GM23338 (cell line): ENCODE measurements at regions not wholly inside any gene's neighbourhood (a gene's known extent, or its start where the extent isn't known, plus 50 kb on each side); places are given as distances from the start of the nearest gene placed in this dataset.

Experiments used
- ATAC-seq: fragments of 200-7000 bp; cut with Tn5 transposase; 3 replicates; pipeline ENCODE4 v1.9.1; 2020
- DNase-seq: peaks from one replicate; pipeline ENCODE4 v3.0.0-alpha.2; 2015; ENCODE audit warnings: low spot score
- H2AFZ ChIP-seq: fragments of 200-600 bp; sonication (generic); 2 replicates; pipeline ENCODE4 v1.8.0; 2016; ENCODE audit warnings: antibody characterized with exemption, mild to moderate bottlenecking, moderate library complexity
- H3F3A ChIP-seq: fragments of 200-600 bp; sonication (generic); replicated peaks from 2 replicates; pipeline ENCODE4 v1.8.0; 2017; ENCODE audit warnings: antibody characterized with exemption, mixed run types, low read depth
- H3K27ac ChIP-seq: fragments of 200-600 bp; sonication (generic); 2 replicates; pipeline ENCODE4 v1.6.1; 2016; ENCODE audit warnings: low read depth
- H3K27me3 ChIP-seq: fragments of 200-600 bp; sonication (generic); 2 replicates; pipeline ENCODE4 v1.8.0; 2016; ENCODE audit warnings: mild to moderate bottlenecking, mixed run types, moderate library complexity; ENCODE audit not compliant: insufficient read depth
- H3K36me3 ChIP-seq: fragments of 200-600 bp; sonication (generic); 2 replicates; pipeline ENCODE4 v1.8.0; 2016; ENCODE audit warnings: mild to moderate bottlenecking; ENCODE audit not compliant: insufficient read depth
- H3K4me1 ChIP-seq: fragments of 200-600 bp; sonication (generic); 2 replicates; pipeline ENCODE4 v1.8.0; 2016; ENCODE audit warnings: mild to moderate bottlenecking, moderate library complexity; ENCODE audit not compliant: insufficient read depth
- H3K4me2 ChIP-seq: fragments of 200-600 bp; sonication (generic); 2 replicates; pipeline ENCODE4 v1.7.1; 2017; ENCODE audit warnings: mixed run types
- H3K4me3 ChIP-seq: fragments of 200-600 bp; sonication (generic); 2 replicates; pipeline ENCODE4 v1.6.1; 2016; ENCODE audit warnings: mixed run types
- H3K79me2 ChIP-seq: fragments of 200-600 bp; sonication (generic); replicated peaks from 2 replicates; pipeline ENCODE4 v1.8.0; 2017; ENCODE audit warnings: mild to moderate bottlenecking; ENCODE audit not compliant: insufficient read depth
- H3K9me2 ChIP-seq: fragments of 200-600 bp; sonication (generic); 2 replicates; pipeline ENCODE4 v1.8.0; 2017; ENCODE audit not compliant: insufficient read depth
- H4K20me1 ChIP-seq: fragments of 200-600 bp; sonication (generic); replicated peaks from 2 replicates; pipeline ENCODE4 v1.8.0; 2017; ENCODE audit warnings: mild to moderate bottlenecking; ENCODE audit not compliant: insufficient read depth
- H3K27ac Mint-ChIP-seq: 2 replicates; pipeline ENCODE4 v1.8.0; 2020; ENCODE audit warnings: inconsistent platforms, mild to moderate bottlenecking, moderate library complexity, mixed read lengths
- H3K27me3 Mint-ChIP-seq: 3 replicates; pipeline ENCODE4 v1.8.0; 2022; ENCODE audit warnings: low read depth, mild to moderate bottlenecking, moderate library complexity, mixed read lengths, inconsistent platforms; ENCODE audit not compliant: insufficient read depth, poor library complexity
- H3K36me3 Mint-ChIP-seq: 3 replicates; pipeline ENCODE4 v1.8.0; 2021; ENCODE audit warnings: low read depth, mild to moderate bottlenecking, inconsistent platforms, moderate library complexity, mixed read lengths
- H3K4me1 Mint-ChIP-seq: 3 replicates; pipeline ENCODE4 v1.8.0; 2020; ENCODE audit warnings: mild to moderate bottlenecking, inconsistent platforms, mixed read lengths
- H3K4me3 Mint-ChIP-seq: 3 replicates; pipeline ENCODE4 v1.8.0; 2021; ENCODE audit warnings: moderate library complexity, mild to moderate bottlenecking, inconsistent platforms, mixed read lengths
- H3K9me3 Mint-ChIP-seq: 3 replicates; pipeline ENCODE4 v1.8.0; 2020; ENCODE audit warnings: moderate library complexity, mild to moderate bottlenecking, inconsistent platforms, mixed read lengths
- CREB1 ChIP-seq: fragments of 250-450 bp; sonication (Bioruptor Pico); IDR thresholded peaks from 2 replicates; pipeline ENCODE4 v1.5.0; 2020; ENCODE audit warnings: low read depth, mild to moderate bottlenecking, moderate library complexity
- EZH2 ChIP-seq: fragments of 200-600 bp; sonication (generic); IDR thresholded peaks from one replicate; pipeline ENCODE4 v1.8.0; 2017; ENCODE audit warnings: antibody characterized with exemption, mild to moderate bottlenecking, low read depth; ENCODE audit not compliant: unreplicated experiment
- EZH2phosphoT487 ChIP-seq: fragments of 200-600 bp; sonication (generic); IDR thresholded peaks from one replicate; pipeline ENCODE4 v1.8.1; 2018; ENCODE audit warnings: antibody characterized with exemption; ENCODE audit not compliant: unreplicated experiment
- JUNB ChIP-seq: IDR thresholded peaks from one replicate; pipeline ENCODE4 v1.6.1; 2016; ENCODE audit warnings: antibody characterized with exemption; ENCODE audit not compliant: unreplicated experiment
- NANOG ChIP-seq: IDR thresholded peaks from 2 replicates; pipeline ENCODE4 v1.6.1; 2016; ENCODE audit warnings: antibody characterized with exemption, borderline replicate concordance
- POLR2AphosphoS5 ChIP-seq: IDR thresholded peaks from 2 replicates; pipeline ENCODE4 v1.6.1; 2016; ENCODE audit warnings: antibody characterized with exemption, low read depth
- STAT1 ChIP-seq: IDR thresholded peaks from one replicate; pipeline ENCODE4 v1.6.1; 2016; ENCODE audit warnings: antibody characterized with exemption; ENCODE audit not compliant: unreplicated experiment
- ZNF114 ChIP-seq: fragments of 250-450 bp; sonication (Bioruptor Pico); IDR thresholded peaks from 2 replicates; pipeline ENCODE4 v1.5.0; 2020; ENCODE audit warnings: mild to moderate bottlenecking, moderate library complexity
- ZNF331 ChIP-seq: fragments of 250-450 bp; sonication (Bioruptor Pico); IDR thresholded peaks from 2 replicates; pipeline ENCODE4 v1.5.0; 2020; ENCODE audit warnings: low read depth, mild to moderate bottlenecking, moderate library complexity
- TF ChIP-seq, protein P1 (sequence below), 2 experiments: fragments of 200-600 bp in 1 of 2; sonication (generic) in 1 of 2; conservative IDR thresholded peaks; 2 replicates each; pipeline versions ENCODE4 v1.5.1 to v1.6.1; 2016 to 2017; ENCODE audit warnings: antibody characterized with exemption in 2 of 2, low read depth in 2 of 2, mild to moderate bottlenecking in 2 of 2, moderate library complexity in 1 of 2
- TF ChIP-seq, protein P2 (sequence below): IDR thresholded peaks from 2 replicates; pipeline ENCODE4 v1.6.1; 2016; ENCODE audit warnings: antibody characterized with exemption
- TF ChIP-seq, protein P3 (sequence below): fragments of 250-450 bp; sonication (Bioruptor Pico); IDR thresholded peaks from 2 replicates; pipeline ENCODE4 v1.5.0; 2020; ENCODE audit warnings: mild to moderate bottlenecking, moderate library complexity
- TF ChIP-seq, protein P4 (sequence below): IDR thresholded peaks from one replicate; pipeline ENCODE4 v1.6.1; 2018; ENCODE audit warnings: antibody characterized with exemption; ENCODE audit not compliant: unreplicated experiment

DNA sequence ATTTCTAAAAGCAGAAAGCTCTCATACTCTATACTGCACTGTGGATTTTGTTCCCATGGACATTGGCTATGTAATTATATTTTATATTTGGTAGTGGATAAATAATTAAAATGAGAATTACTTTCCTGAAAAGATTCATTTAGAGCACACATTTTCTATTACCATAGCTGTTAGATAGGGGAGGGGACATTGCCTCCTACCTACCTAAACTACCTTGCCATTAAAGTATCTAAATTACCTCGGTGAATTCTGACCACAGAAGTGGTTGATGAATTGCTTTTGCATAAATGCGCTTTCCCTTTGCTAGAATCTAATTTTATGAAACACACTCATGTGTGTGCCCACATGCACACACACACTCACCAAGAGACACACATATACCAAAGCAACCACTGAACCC lies 329.1 kb downstream of the MTX2 start:
- Mint-ChIP-seq H3K9me3 (no peaks in the 10 kb centered on the region), H3K4me3 (no peak overlapping the region), H3K27ac (no peak overlapping the region), H3K4me1 (peaks cover 13% of the 10 kb centered on the region), H3K36me3 (no peaks in the 10 kb centered on the region), H3K27me3 (peaks cover 1% of the 10 kb centered on the region)
- DNase-seq: no peak
- H3K4me3 ChIP-seq: no peak overlapping the region
- peaks cover 25% of the 10 kb centered on the region for H3K4me1 ChIP-seq
- H3F3A ChIP-seq: no peaks in the 10 kb centered on the region
- TF ChIP-seq, protein P1, sequence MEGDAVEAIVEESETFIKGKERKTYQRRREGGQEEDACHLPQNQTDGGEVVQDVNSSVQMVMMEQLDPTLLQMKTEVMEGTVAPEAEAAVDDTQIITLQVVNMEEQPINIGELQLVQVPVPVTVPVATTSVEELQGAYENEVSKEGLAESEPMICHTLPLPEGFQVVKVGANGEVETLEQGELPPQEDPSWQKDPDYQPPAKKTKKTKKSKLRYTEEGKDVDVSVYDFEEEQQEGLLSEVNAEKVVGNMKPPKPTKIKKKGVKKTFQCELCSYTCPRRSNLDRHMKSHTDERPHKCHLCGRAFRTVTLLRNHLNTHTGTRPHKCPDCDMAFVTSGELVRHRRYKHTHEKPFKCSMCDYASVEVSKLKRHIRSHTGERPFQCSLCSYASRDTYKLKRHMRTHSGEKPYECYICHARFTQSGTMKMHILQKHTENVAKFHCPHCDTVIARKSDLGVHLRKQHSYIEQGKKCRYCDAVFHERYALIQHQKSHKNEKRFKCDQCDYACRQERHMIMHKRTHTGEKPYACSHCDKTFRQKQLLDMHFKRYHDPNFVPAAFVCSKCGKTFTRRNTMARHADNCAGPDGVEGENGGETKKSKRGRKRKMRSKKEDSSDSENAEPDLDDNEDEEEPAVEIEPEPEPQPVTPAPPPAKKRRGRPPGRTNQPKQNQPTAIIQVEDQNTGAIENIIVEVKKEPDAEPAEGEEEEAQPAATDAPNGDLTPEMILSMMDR (conservative IDR thresholded peaks at IDR 0.05; ENCODE audit: low read depth in 2 of 2): no peak
- TF ChIP-seq, protein P2, sequence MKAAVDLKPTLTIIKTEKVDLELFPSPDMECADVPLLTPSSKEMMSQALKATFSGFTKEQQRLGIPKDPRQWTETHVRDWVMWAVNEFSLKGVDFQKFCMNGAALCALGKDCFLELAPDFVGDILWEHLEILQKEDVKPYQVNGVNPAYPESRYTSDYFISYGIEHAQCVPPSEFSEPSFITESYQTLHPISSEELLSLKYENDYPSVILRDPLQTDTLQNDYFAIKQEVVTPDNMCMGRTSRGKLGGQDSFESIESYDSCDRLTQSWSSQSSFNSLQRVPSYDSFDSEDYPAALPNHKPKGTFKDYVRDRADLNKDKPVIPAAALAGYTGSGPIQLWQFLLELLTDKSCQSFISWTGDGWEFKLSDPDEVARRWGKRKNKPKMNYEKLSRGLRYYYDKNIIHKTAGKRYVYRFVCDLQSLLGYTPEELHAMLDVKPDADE: no peak
- TF ChIP-seq NANOG: no peak
- TF ChIP-seq CREB1 (CRISPR knock-in tag): no peak
- TF ChIP-seq ZNF331 (CRISPR knock-in tag): no peak
- no peak for TF ChIP-seq STAT1
- TF ChIP-seq, protein P3, sequence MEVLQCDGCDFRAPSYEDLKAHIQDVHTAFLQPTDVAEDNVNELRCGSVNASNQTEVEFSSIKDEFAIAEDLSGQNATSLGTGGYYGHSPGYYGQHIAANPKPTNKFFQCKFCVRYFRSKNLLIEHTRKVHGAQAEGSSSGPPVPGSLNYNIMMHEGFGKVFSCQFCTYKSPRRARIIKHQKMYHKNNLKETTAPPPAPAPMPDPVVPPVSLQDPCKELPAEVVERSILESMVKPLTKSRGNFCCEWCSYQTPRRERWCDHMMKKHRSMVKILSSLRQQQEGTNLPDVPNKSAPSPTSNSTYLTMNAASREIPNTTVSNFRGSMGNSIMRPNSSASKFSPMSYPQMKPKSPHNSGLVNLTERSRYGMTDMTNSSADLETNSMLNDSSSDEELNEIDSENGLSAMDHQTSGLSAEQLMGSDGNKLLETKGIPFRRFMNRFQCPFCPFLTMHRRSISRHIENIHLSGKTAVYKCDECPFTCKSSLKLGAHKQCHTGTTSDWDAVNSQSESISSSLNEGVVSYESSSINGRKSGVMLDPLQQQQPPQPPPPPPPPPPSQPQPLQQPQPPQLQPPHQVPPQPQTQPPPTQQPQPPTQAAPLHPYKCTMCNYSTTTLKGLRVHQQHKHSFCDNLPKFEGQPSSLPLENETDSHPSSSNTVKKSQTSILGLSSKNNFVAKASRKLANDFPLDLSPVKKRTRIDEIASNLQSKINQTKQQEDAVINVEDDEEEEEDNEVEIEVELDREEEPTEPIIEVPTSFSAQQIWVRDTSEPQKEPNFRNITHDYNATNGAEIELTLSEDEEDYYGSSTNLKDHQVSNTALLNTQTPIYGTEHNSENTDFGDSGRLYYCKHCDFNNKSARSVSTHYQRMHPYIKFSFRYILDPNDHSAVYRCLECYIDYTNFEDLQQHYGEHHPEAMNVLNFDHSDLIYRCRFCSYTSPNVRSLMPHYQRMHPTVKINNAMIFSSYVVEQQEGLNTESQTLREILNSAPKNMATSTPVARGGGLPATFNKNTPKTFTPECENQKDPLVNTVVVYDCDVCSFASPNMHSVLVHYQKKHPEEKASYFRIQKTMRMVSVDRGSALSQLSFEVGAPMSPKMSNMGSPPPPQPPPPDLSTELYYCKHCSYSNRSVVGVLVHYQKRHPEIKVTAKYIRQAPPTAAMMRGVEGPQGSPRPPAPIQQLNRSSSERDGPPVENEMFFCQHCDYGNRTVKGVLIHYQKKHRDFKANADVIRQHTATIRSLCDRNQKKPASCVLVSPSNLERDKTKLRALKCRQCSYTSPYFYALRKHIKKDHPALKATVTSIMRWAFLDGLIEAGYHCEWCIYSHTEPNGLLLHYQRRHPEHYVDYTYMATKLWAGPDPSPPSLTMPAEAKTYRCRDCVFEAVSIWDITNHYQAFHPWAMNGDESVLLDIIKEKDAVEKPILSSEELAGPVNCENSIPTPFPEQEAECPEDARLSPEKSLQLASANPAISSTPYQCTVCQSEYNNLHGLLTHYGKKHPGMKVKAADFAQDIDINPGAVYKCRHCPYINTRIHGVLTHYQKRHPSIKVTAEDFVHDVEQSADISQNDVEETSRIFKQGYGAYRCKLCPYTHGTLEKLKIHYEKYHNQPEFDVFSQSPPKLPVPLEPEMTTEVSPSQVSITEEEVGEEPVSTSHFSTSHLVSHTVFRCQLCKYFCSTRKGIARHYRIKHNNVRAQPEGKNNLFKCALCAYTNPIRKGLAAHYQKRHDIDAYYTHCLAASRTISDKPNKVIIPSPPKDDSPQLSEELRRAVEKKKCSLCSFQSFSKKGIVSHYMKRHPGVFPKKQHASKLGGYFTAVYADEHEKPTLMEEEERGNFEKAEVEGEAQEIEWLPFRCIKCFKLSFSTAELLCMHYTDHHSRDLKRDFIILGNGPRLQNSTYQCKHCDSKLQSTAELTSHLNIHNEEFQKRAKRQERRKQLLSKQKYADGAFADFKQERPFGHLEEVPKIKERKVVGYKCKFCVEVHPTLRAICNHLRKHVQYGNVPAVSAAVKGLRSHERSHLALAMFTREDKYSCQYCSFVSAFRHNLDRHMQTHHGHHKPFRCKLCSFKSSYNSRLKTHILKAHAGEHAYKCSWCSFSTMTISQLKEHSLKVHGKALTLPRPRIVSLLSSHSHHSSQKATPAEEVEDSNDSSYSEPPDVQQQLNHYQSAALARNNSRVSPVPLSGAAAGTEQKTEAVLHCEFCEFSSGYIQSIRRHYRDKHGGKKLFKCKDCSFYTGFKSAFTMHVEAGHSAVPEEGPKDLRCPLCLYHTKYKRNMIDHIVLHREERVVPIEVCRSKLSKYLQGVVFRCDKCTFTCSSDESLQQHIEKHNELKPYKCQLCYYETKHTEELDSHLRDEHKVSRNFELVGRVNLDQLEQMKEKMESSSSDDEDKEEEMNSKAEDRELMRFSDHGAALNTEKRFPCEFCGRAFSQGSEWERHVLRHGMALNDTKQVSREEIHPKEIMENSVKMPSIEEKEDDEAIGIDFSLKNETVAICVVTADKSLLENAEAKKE (CRISPR knock-in tag): no peak
- no peak for TF ChIP-seq JUNB
- TF ChIP-seq ZNF114 (CRISPR knock-in tag): no peak
- TF ChIP-seq POLR2AphosphoS5: no peak
- TF ChIP-seq, protein P4, sequence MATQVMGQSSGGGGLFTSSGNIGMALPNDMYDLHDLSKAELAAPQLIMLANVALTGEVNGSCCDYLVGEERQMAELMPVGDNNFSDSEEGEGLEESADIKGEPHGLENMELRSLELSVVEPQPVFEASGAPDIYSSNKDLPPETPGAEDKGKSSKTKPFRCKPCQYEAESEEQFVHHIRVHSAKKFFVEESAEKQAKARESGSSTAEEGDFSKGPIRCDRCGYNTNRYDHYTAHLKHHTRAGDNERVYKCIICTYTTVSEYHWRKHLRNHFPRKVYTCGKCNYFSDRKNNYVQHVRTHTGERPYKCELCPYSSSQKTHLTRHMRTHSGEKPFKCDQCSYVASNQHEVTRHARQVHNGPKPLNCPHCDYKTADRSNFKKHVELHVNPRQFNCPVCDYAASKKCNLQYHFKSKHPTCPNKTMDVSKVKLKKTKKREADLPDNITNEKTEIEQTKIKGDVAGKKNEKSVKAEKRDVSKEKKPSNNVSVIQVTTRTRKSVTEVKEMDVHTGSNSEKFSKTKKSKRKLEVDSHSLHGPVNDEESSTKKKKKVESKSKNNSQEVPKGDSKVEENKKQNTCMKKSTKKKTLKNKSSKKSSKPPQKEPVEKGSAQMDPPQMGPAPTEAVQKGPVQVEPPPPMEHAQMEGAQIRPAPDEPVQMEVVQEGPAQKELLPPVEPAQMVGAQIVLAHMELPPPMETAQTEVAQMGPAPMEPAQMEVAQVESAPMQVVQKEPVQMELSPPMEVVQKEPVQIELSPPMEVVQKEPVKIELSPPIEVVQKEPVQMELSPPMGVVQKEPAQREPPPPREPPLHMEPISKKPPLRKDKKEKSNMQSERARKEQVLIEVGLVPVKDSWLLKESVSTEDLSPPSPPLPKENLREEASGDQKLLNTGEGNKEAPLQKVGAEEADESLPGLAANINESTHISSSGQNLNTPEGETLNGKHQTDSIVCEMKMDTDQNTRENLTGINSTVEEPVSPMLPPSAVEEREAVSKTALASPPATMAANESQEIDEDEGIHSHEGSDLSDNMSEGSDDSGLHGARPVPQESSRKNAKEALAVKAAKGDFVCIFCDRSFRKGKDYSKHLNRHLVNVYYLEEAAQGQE: no peak
- no peak for TF ChIP-seq EZH2
- TF ChIP-seq EZH2phosphoT487: no peak
- H2AFZ ChIP-seq: no peak overlapping the region
- no peak for ATAC-seq
- H3K79me2 ChIP-seq: no peaks in the 10 kb centered on the region
- H3K4me2 ChIP-seq: no peak overlapping the region
- H3K9me2 ChIP-seq: no peaks in the 10 kb centered on the region; the same call in 1 of the 2 replicates
- H3K27me3 ChIP-seq: no peaks in the 10 kb centered on the region
- no peaks in the 10 kb centered on the region for H3K36me3 ChIP-seq
- H4K20me1 ChIP-seq: no peaks in the 10 kb centered on the region
- no peak overlapping the region for H3K27ac ChIP-seq
